ENCODE measurements at regions not wholly inside any gene's neighbourhood (a gene's known extent, or its start where the extent isn't known, plus 50 kb on each side); places are given as distances from the start of the nearest gene placed in this dataset.

GRCh38 chrX:69321006-69321655, 155.9 kb upstream of the PJA1 start:
- TF ChIP-seq POLR2A (IDR thresholded peaks at IDR 0.05) (no peak), CTCF (IDR thresholded peaks at IDR 0.05 in 4 of 5, conservative IDR thresholded peaks at IDR 0.05 in 1 of 5) (no peak)

All from gastrocnemius medialis (tissue), 4 donors.